H1 (cell line): ENCODE measurements at regions not wholly inside any gene's neighbourhood (a gene's known extent, or its start where the extent isn't known, plus 50 kb on each side); places are given as distances from the start of the nearest gene placed in this dataset.

ENCODE experiments used
- CTCF ChIA-PET: fragments of 300-600 bp; sonication (Branson Sonifier 250); formaldehyde crosslinking; loops from one replicate; lab custom pipeline; 2021; ENCODE audit not compliant: partially characterized antibody; lab: Charles Lee
- POLR2A ChIA-PET: fragments of 300-600 bp; sonication (Branson Sonifier 250); formaldehyde crosslinking; loops from one replicate; lab custom pipeline; 2021; ENCODE audit warnings: inconsistent platforms; ENCODE audit not compliant: partially characterized antibody; lab: Charles Lee
- DNase-seq, 2 experiments: peaks; one replicate each; pipeline versions ENCODE4 v3.0.0 to v3.0.0-alpha.2; 2010 to 2022; ENCODE audit warnings: low spot score in 2 of 2, low read depth in 1 of 2, mixed read lengths in 1 of 2
- FAIRE-seq: peaks from 2 replicates; lab custom pipeline; 2011; peaks lifted over from hg19 to GRCh38; lab: Jason Lieb, UNC
- H2AFZ ChIP-seq: 2 replicates; pipeline ENCODE4 v1.8.1; 2012; ENCODE audit warnings: low read length, inconsistent platforms
- H2AK5ac ChIP-seq: 2 replicates; pipeline ENCODE4 v1.6.1; 2013; ENCODE audit warnings: low read depth, low read length
- H2BK120ac ChIP-seq: replicated peaks from 2 replicates; pipeline ENCODE3; 2013; ENCODE audit warnings: low read depth, low read length, inconsistent platforms
- H2BK12ac ChIP-seq: 2 replicates; pipeline ENCODE4 v1.6.1; 2013; ENCODE audit warnings: low read depth, low read length
- H2BK15ac ChIP-seq: 2 replicates; pipeline ENCODE4 v1.6.1; 2013; ENCODE audit warnings: low read length
- H2BK20ac ChIP-seq: 2 replicates; pipeline ENCODE4 v1.6.1; 2013; ENCODE audit warnings: low read length
- H2BK5ac ChIP-seq: 2 replicates; pipeline ENCODE4 v1.6.1; 2013; ENCODE audit warnings: low read depth, low read length
- H3K14ac ChIP-seq: 2 replicates; pipeline ENCODE4 v1.6.1; 2013; ENCODE audit warnings: inconsistent platforms; ENCODE audit not compliant: insufficient read length
- H3K18ac ChIP-seq: 2 replicates; pipeline ENCODE4 v1.6.1; 2013; ENCODE audit warnings: low read length; ENCODE audit errors: extremely low read depth
- H3K23ac ChIP-seq: 2 replicates; pipeline ENCODE4 v1.6.1; 2013; ENCODE audit warnings: inconsistent platforms; ENCODE audit not compliant: insufficient read length
- H3K23me2 ChIP-seq: 2 replicates; pipeline ENCODE4 v1.6.1; 2013; ENCODE audit warnings: low read depth, low read length
- H3K27ac ChIP-seq: 2 replicates; pipeline ENCODE4 v1.6.1; 2011; ENCODE audit warnings: low read depth, low read length, inconsistent platforms
- H3K27me3 ChIP-seq, 4 experiments: replicated peaks in 1 of 4; 1 replicate in 1 of 4; 2 replicates in 3 of 4; pipeline versions ENCODE4 v1.6.1 to v1.8.1; 2011 to 2013; ENCODE audit warnings: low read length in 3 of 4, mild to moderate bottlenecking in 3 of 4, inconsistent platforms in 2 of 4, mixed read lengths in 2 of 4, moderate library complexity in 1 of 4; ENCODE audit not compliant: control insufficient read depth in 3 of 4, insufficient read depth in 3 of 4; ENCODE audit errors: extremely low read depth in 1 of 4
- H3K36me3 ChIP-seq, 4 experiments: 2 replicates each; pipeline versions ENCODE4 v1.6.1 to v1.8.1; 2011 to 2013; ENCODE audit warnings: mild to moderate bottlenecking in 4 of 4, low read length in 3 of 4, moderate library complexity in 2 of 4, control low read depth in 1 of 4, inconsistent platforms in 1 of 4; ENCODE audit not compliant: insufficient read depth in 4 of 4, control insufficient read depth in 2 of 4
- H3K4ac ChIP-seq: replicated peaks from 2 replicates; pipeline ENCODE3; 2013; ENCODE audit warnings: low read length, low read depth, mixed read lengths, inconsistent platforms; ENCODE audit not compliant: insufficient read length
- H3K4me1 ChIP-seq, 4 experiments: replicated peaks in 1 of 4; 1 replicate in 1 of 4; 2 replicates in 3 of 4; pipeline versions ENCODE4 v1.6.1 to v1.8.1; 2011 to 2013; ENCODE audit warnings: low read length in 3 of 4, inconsistent platforms in 2 of 4, mixed read lengths in 1 of 4; ENCODE audit not compliant: insufficient read depth in 4 of 4, control insufficient read depth in 3 of 4
- H3K4me2 ChIP-seq, 2 experiments: 2 replicates each; pipeline versions ENCODE4 v1.6.1 to v1.8.1; 2011 to 2013; ENCODE audit warnings: low read depth in 2 of 2, low read length in 2 of 2, control low read depth in 1 of 2, inconsistent platforms in 1 of 2, mild to moderate bottlenecking in 1 of 2; ENCODE audit not compliant: insufficient read depth in 1 of 2
- H3K4me3 ChIP-seq, 4 experiments: fragments of 200-600, 300-600 bp in 1 of 4; sonication (generic), shearing (Covaris generic), sonication (Bioruptor Twin) in 1 of 4; 2 replicates each; pipeline versions ENCODE4 v1.5.1 to v1.8.1; 2011 to 2016; ENCODE audit warnings: low read length in 4 of 4, low read depth in 3 of 4, control low read depth in 2 of 4, inconsistent platforms in 2 of 4, mild to moderate bottlenecking in 2 of 4, mixed read lengths in 1 of 4, moderate library complexity in 1 of 4; ENCODE audit not compliant: insufficient read depth in 2 of 4; ENCODE audit errors: extremely low read depth in 1 of 4
- H3K56ac ChIP-seq: replicated peaks from 2 replicates; pipeline ENCODE3; 2013; ENCODE audit warnings: low read depth, mild to moderate bottlenecking, mixed read lengths, low read length, inconsistent platforms; ENCODE audit not compliant: insufficient read length
- H3K79me1 ChIP-seq: 2 replicates; pipeline ENCODE4 v1.6.1; 2013; ENCODE audit warnings: low read depth, low read length, control low read depth
- H3K79me2 ChIP-seq, 2 experiments: 2 replicates each; pipeline versions ENCODE4 v1.6.1 to v1.8.1; 2012 to 2013; ENCODE audit warnings: low read length in 2 of 2, mild to moderate bottlenecking in 2 of 2, inconsistent platforms in 1 of 2; ENCODE audit not compliant: insufficient read depth in 2 of 2, control insufficient read depth in 1 of 2
- H3K9ac ChIP-seq, 4 experiments: replicated peaks in 1 of 4; 1 replicate in 1 of 4; 2 replicates in 3 of 4; pipeline versions ENCODE4 v1.6.1 to v1.8.1; 2011 to 2013; ENCODE audit warnings: low read depth in 3 of 4, low read length in 3 of 4, control low read depth in 2 of 4, mild to moderate bottlenecking in 2 of 4, moderate library complexity in 2 of 4, inconsistent platforms in 1 of 4; ENCODE audit errors: extremely low read depth in 1 of 4
- H3K9me3 ChIP-seq, 2 experiments: 2 replicates each; pipeline versions ENCODE4 v1.6.1 to v1.8.1; 2012 to 2013; ENCODE audit warnings: mild to moderate bottlenecking in 2 of 2, moderate library complexity in 2 of 2, control low read depth in 1 of 2, inconsistent platforms in 1 of 2, low read depth in 1 of 2, low read length in 1 of 2, mixed read lengths in 1 of 2; ENCODE audit not compliant: insufficient read depth in 2 of 2
- H4K20me1 ChIP-seq, 2 experiments: replicated peaks in 1 of 2; 2 replicates each; pipeline versions ENCODE3 to v1.8.1; 2011 to 2013; ENCODE audit warnings: inconsistent platforms in 2 of 2, low read length in 2 of 2, mild to moderate bottlenecking in 1 of 2; ENCODE audit not compliant: insufficient read depth in 2 of 2, control insufficient read depth in 1 of 2
- H4K5ac ChIP-seq: 2 replicates; pipeline ENCODE4 v1.6.1; 2013; ENCODE audit warnings: low read length, low read depth, mixed read lengths, inconsistent platforms; ENCODE audit not compliant: insufficient read length
- H4K8ac ChIP-seq: 2 replicates; pipeline ENCODE4 v1.8.0; 2013; ENCODE audit warnings: mild to moderate bottlenecking, moderate library complexity, low read length, inconsistent platforms; ENCODE audit not compliant: insufficient read depth; ENCODE audit errors: extremely low read depth
- H4K91ac ChIP-seq: replicated peaks from 2 replicates; pipeline ENCODE3; 2013; ENCODE audit warnings: low read length, mixed read lengths, inconsistent platforms; ENCODE audit not compliant: insufficient read length
- HDAC2 ChIP-seq, 2 experiments: fragments of 300-600 bp in 1 of 2; sonication (generic) in 1 of 2; IDR thresholded peaks; 2 replicates each; pipeline ENCODE4 v1.6.1; 2011 to 2012; ENCODE audit warnings: low read depth in 2 of 2, low read length in 2 of 2, mild to moderate bottlenecking in 2 of 2, moderate library complexity in 2 of 2, borderline replicate concordance in 1 of 2, inconsistent platforms in 1 of 2
- ZNF274 ChIP-seq: IDR thresholded peaks from 2 replicates; pipeline ENCODE4 v1.7.0; 2012; ENCODE audit warnings: low read length, borderline replicate concordance; ENCODE audit errors: extremely low read depth
- WGBS, 2 experiments: shearing (Covaris generic) in 1 of 2; methylation state at CpG; one replicate each; pipeline versions ENCODE4 v1.1.6 to v1.1.7; 2013 to 2015; ENCODE audit warnings: low lambda C conversion rate in 2 of 2, mixed read lengths in 2 of 2, inconsistent platforms in 1 of 2, low coverage in 1 of 2, missing lambda C conversion rate in 1 of 2; ENCODE audit not compliant: insufficient replicate concordance in 2 of 2, insufficient coverage in 1 of 2, insufficient read length in 1 of 2; ENCODE audit errors: extremely low coverage in 1 of 2, missing lambda C conversion rate in 1 of 2; 5-methylcytosine and 5-hydroxymethylcytosine counted together

GRCh38 chr1:193322211-193322610 is 135.8 kb upstream of the B3GALT2 start:
- FAIRE-seq, result no peak
- Histone ChIP-seq H4K91ac (no peak overlapping the region), H3K79me1 (no peaks in the 10 kb centered on the region), H3K23me2 (no peaks in the 10 kb centered on the region), H3K56ac (no peak overlapping the region), H2BK5ac (no peak overlapping the region), H3K27me3 (no peaks in the 10 kb centered on the region), H2BK15ac (no peak overlapping the region), H3K9ac (no peak overlapping the region), H2BK12ac (no peak overlapping the region), H3K4me1 (no peaks in the 10 kb centered on the region), H3K23ac (no peak overlapping the region), H3K18ac (no peak overlapping the region), H3K36me3 (no peaks in the 10 kb centered on the region), H2AK5ac (no peak overlapping the region), H3K4ac (no peak overlapping the region), H4K20me1 (no peaks in the 10 kb centered on the region), H3K9me3 (peaks cover 0 to 3% of the 10 kb centered on the region in 2 experiments; a peak in 1 of 4 replicates), H3K27ac (no peak overlapping the region), H4K5ac (no peak overlapping the region), H3K14ac (no peak overlapping the region), H3K79me2 (no peaks in the 10 kb centered on the region), H2BK20ac (no peak overlapping the region), H2AFZ (no peak overlapping the region), H2BK120ac (no peak overlapping the region), H3K4me3 (no peak overlapping the region), H3K4me2 (no peak overlapping the region), H4K8ac (no peak overlapping the region)
- CTCF ChIA-PET, result no interaction called here
- POLR2A ChIA-PET, result no interaction called here
- TF ChIP-seq HDAC2 (IDR thresholded peaks at IDR 0.05; ENCODE audit: borderline replicate concordance in 1 of 2, low read depth in 2 of 2, low read length in 2 of 2), result no peak
- no peak for TF ChIP-seq ZNF274
- DNase-seq, result no peak
- WGBS, 2 experiments, result 91% methylated on average over 2 of the region's 2 CpGs; no CpG with 5 or more reads in 1 of the 2 experiments
